Activated CD4-positive, alpha-beta T cell treated with anti-CD3 and anti-CD28 coated beads for 36 hours (primary cell): ENCODE measurements at regions not wholly inside any gene's neighbourhood (a gene's known extent, or its start where the extent isn't known, plus 50 kb on each side); places are given as distances from the start of the nearest gene placed in this dataset.
"Not testable (repeated sequence)": the region's sequence is repeated elsewhere in the genome, so short reads cannot be mapped to it uniquely, and the experiment has no call there.

Experiments
- ATAC-seq: fragments of 200-7000 bp; cut with Tn5 transposase; one replicate; pipeline ENCODE4 v1.10.0; 2021; ENCODE audit warnings: mild to moderate bottlenecking, moderate library complexity
- CTCF ChIA-PET: fragments of 350-600 bp; sonication (Branson Sonifier 250); formaldehyde crosslinking; loops from one replicate; lab custom pipeline; 2021; ENCODE audit warnings: antibody characterized with exemption; lab: Charles Lee
- POLR2A ChIA-PET: fragments of 350-600 bp; sonication (Branson Sonifier 250); formaldehyde crosslinking; loops from one replicate; lab custom pipeline; 2021; ENCODE audit warnings: antibody characterized with exemption, inconsistent platforms; lab: Charles Lee
- DNase-seq: peaks from one replicate; pipeline ENCODE4 v3.0.0-alpha.2; 2020
- H3K27ac Mint-ChIP-seq: one replicate; pipeline ENCODE4 v1.8.0; 2021; ENCODE audit warnings: mixed read lengths
- H3K27me3 Mint-ChIP-seq: one replicate; pipeline ENCODE4 v1.8.0; 2021; ENCODE audit warnings: mixed read lengths
- H3K36me3 Mint-ChIP-seq: one replicate; pipeline ENCODE4 v1.8.0; 2021; ENCODE audit warnings: low read depth, mixed read lengths
- H3K4me1 Mint-ChIP-seq: one replicate; pipeline ENCODE4 v1.8.0; 2021; ENCODE audit warnings: mixed read lengths
- H3K4me3 Mint-ChIP-seq: one replicate; pipeline ENCODE4 v1.8.0; 2021; ENCODE audit warnings: mild to moderate bottlenecking, moderate library complexity, mixed read lengths
- H3K9me3 Mint-ChIP-seq: one replicate; pipeline ENCODE4 v1.8.0; 2021; ENCODE audit warnings: low read depth, mixed read lengths
- intact Hi-C, 2 experiments: fragments of 100-400 bp; cut with DNase I in 1 of 2; cut with micrococcal nuclease in 1 of 2; formaldehyde crosslinking; loops; one replicate each; pipeline versions ENCODE4 v1.14.2 to v1.15.1; 2022 to 2024; cut with DNase I, micrococcal nuclease

DNA sequence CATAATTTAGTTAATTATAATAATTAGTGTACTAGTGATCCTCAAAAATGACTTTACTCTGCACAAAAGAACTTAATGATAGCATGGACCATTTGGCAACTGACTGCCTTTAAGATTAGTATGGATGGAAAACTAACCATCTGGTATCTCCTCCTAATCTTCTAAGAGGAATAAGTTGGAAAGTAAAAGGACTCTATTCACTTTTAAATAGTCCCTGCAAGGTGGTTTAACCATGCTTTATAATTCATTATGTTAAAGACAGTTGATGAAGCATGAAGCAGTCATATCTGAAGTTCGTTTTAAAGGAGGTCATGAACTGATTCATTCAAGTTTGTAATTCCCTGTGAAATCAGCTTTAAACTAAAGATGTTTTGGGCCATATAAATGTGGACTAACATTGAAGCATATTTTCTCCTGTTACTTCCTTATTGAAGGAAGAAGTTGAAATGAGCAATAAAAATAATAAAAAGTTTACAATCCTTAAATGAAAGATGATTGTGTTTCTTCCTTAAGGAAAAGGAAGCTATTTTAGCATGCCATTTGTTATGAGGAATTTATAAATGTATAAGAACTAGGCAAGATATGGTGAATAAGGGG is 446.0 kb downstream of the XIRP2 start:
- ChIA-PET POLR2A (no interaction called here), CTCF (interaction anchor here (0.6 kb wide), 1 partner anchor 10 kb away, joined by 3 read pairs; no protein-coding TSS in a partner anchor)
- no peaks in the 10 kb centered on the region for H3K4me1 Mint-ChIP-seq
- intact Hi-C loops: no loop called here
- H3K27ac Mint-ChIP-seq: no peak overlapping the region
- H3K9me3 Mint-ChIP-seq: no peaks in the 10 kb centered on the region
- ATAC-seq (no peak), DNase-seq (no peak)
- no peak overlapping the region for H3K4me3 Mint-ChIP-seq
- no peaks in the 10 kb centered on the region for H3K36me3 Mint-ChIP-seq
- peaks cover 3% of the 10 kb centered on the region for H3K27me3 Mint-ChIP-seq

DNA sequence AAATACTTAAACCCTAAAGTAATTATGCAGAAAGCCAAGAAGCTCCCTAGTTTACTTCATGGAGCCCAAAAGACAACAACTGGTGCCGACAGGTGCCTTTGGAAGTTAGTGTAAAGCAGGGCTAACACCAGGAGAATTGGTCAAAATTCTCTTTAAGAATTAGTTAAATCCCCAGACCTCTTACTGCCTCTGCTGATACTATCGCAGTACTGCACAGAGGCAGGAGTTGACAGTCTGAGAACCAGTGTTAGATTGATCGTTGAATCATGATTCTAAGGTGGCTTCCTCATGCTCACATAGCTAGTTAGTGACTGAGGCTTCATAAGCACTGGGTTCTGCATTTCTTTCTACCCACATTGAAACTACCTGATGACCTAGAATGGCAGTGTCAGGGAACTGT is 445.0 kb downstream of the XIRP2 start:
- ChIA-PET POLR2A (no interaction called here), CTCF (no interaction called here)
- Mint-ChIP-seq H3K27ac (no peak overlapping the region), H3K36me3 (no peaks in the 10 kb centered on the region), H3K27me3 (peaks cover 3% of the 10 kb centered on the region), H3K4me3 (no peak overlapping the region), H3K4me1 (no peaks in the 10 kb centered on the region), H3K9me3 (no peaks in the 10 kb centered on the region)
- DNase-seq: no peak
- ATAC-seq: no peak
- intact Hi-C loops: no loop called here

DNA sequence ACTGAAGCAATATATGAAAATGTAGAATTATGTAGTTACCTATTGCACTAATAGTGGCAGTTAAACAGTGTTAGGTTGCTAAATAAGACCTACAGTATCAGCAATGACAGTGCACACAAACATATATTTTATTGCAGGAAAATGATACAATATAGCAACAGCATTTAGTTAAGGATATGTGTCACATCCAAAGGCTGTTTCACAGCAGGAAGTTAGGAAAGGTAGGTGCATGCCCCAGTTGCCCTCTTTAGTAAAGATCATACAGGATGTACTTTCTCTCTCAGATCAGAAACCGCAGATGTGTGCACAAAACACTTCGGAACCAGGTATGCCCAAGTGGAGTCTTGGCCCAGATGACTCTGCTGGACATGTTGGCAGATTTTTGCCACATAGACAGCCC is 444.1 kb downstream of the XIRP2 start:
- Mint-ChIP-seq H3K27ac (no peak overlapping the region), H3K4me3 (no peak overlapping the region), H3K27me3 (peaks cover 3% of the 10 kb centered on the region), H3K4me1 (no peaks in the 10 kb centered on the region), H3K36me3 (no peaks in the 10 kb centered on the region), H3K9me3 (no peaks in the 10 kb centered on the region)
- no peak for DNase-seq
- POLR2A ChIA-PET: no interaction called here
- CTCF ChIA-PET: no interaction called here
- intact Hi-C loops: no loop called here
- ATAC-seq: no peak

DNA sequence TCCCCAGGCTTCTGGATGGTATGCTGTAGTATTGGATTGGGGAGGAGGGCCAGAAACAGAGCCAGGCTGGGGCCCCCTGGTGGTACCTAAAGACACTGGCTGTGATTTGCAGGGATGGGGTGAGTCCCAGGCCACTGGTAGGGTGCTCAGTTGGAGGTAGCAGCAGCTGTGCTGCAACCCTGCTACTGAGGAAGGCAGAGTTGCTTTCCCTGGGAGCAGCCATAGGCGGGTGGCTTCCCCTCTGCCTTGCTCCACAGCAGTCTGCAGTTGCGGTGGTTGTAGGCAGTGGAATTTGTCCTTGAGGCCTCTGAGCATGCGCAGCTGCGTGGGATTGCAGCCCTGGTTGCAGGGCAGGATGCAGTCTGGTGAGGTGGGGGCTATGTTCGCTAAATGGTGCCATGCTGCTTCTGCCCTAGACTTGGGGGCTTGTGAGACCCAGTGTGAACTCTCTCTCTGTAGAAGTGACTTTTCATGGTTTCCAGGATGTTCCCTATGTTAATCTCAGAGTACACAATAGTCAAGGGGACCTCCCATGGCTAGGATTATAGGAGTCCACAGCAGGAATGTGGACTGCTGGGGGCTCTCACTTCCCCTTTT is 443.5 kb downstream of the XIRP2 start:
- intact Hi-C loops: no loop called here
- DNase-seq (peak; percentile 15), ATAC-seq (no peak)
- H3K9me3 Mint-ChIP-seq: no peaks in the 10 kb centered on the region
- no peak overlapping the region for H3K4me3 Mint-ChIP-seq
- H3K36me3 Mint-ChIP-seq: no peaks in the 10 kb centered on the region
- no peak overlapping the region for H3K27ac Mint-ChIP-seq
- ChIA-PET POLR2A (no interaction called here), CTCF (no interaction called here)
- H3K27me3 Mint-ChIP-seq: peaks cover 3% of the 10 kb centered on the region
- H3K4me1 Mint-ChIP-seq: no peaks in the 10 kb centered on the region

DNA sequence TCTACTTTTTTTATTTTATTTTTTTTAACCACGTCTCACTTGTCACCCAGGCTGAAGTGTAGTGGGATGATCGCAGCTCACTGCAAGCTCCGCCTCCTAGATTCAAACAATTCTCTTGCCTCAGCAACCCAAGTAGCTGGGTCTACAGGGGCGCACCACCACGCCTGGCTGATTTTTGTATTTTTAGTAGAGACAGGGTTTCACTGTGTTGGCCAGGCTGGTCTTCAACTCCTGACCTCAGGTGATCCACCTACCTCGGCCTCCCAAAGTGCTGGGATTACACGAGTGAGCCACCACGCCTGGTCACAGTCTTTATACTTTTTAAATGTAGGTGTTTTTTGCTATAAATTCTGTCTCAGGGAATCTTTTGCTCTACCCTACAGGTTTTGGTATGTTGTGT is 440.5 kb downstream of the XIRP2 start:
- H3K4me1 Mint-ChIP-seq, H3K4me3 Mint-ChIP-seq, intact Hi-C loops, H3K9me3 Mint-ChIP-seq, CTCF ChIA-PET, H3K27me3 Mint-ChIP-seq, H3K27ac Mint-ChIP-seq, H3K36me3 Mint-ChIP-seq, DNase-seq, POLR2A ChIA-PET, ATAC-seq: not testable (repeated sequence)

DNA sequence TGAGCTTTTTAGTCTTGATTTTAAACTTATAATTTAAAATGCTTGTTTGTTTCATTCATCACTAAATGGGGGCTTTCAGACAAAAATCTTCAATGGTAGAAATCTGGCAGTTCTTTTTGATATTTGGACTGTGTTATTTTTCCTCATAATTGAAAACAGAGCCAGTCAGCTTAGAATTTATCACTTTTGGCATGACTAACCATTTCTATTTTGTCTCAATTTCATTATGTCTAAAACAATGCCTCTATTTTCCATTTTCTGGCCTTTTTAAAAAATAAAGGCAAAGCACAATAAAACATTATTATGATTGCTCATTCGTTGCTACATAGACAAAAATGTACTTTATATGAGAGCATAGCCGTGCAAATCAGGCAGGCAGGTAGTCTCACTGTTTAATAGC is 434.5 kb downstream of the XIRP2 start:
- ATAC-seq (no peak), DNase-seq (no peak)
- intact Hi-C loops: no loop called here
- POLR2A ChIA-PET: no interaction called here
- Mint-ChIP-seq H3K27ac (no peak overlapping the region), H3K4me3 (no peak overlapping the region), H3K27me3 (no peaks in the 10 kb centered on the region), H3K9me3 (peaks cover 2% of the 10 kb centered on the region), H3K4me1 (no peaks in the 10 kb centered on the region), H3K36me3 (no peaks in the 10 kb centered on the region)
- CTCF ChIA-PET: no interaction called here

DNA sequence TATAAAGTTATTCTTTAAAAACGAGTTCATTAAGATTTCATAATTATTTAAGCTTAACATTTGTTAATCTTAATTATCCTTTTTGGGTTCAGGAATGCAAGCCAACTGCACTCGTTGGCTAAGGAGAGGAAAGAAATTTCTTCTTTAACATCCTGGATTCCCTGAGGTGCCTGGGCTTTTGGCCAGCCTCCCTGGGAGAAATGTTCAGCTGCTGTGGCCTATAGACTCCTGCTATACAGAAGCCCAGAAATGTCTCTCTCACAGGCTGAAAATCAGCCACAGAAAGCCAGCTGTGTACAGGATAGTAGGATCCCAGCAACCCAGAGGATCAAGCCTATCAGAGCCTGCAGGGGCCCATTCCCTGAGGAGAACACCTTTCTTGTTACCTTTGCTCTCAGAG is 430.3 kb downstream of the XIRP2 start:
- Mint-ChIP-seq H3K9me3 (no peaks in the 10 kb centered on the region), H3K4me1 (no peaks in the 10 kb centered on the region), H3K4me3 (no peak overlapping the region), H3K27me3 (peaks cover 4% of the 10 kb centered on the region), H3K36me3 (no peaks in the 10 kb centered on the region), H3K27ac (no peak overlapping the region)
- no peak for ATAC-seq
- ChIA-PET CTCF (interaction anchor here (0.7 to 1.0 kb wide), 3 partner anchors 17 to 1542 kb away, joined by 3 to 4 read pairs (median 3); no protein-coding TSS in a partner anchor), POLR2A (no interaction called here)
- intact Hi-C loops: no loop called here
- DNase-seq: no peak

DNA sequence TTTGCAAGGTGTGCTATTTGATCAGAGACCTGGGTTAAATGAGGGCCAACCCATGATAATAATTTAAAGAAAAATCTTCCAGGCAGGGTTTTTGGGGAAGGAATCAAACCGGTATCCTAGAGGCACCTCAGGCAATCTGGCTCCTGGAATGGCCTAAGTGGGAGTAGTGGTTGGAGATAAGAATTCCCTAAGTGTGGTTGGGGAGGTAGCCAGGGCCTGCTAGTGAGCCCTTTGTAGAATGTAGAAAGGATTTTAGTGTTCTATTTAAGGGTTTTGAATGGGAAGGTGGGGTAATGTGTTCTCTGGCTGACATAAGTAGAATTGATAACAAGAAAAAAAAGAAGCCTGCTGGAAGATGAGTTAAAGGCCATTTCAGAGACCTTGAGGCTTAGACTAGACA is 422.2 kb downstream of the XIRP2 start:
- no peak overlapping the region for H3K4me3 Mint-ChIP-seq
- H3K36me3 Mint-ChIP-seq: no peaks in the 10 kb centered on the region
- intact Hi-C loops: no loop called here
- H3K4me1 Mint-ChIP-seq: no peaks in the 10 kb centered on the region
- POLR2A ChIA-PET: no interaction called here
- H3K27ac Mint-ChIP-seq: no peak overlapping the region
- DNase-seq (no peak), ATAC-seq (no peak)
- CTCF ChIA-PET: no interaction called here
- H3K9me3 Mint-ChIP-seq: no peaks in the 10 kb centered on the region
- H3K27me3 Mint-ChIP-seq: peaks cover 4% of the 10 kb centered on the region
